ENCODE measurements at regions not wholly inside any gene's neighbourhood (a gene's known extent, or its start where the extent isn't known, plus 50 kb on each side); places are given as distances from the start of the nearest gene placed in this dataset.

GRCh38 chr9:1337169-1337568 lies 287.0 kb downstream of the DMRT2 start:
- no peaks in the 10 kb centered on the region for H3K36me3 ChIP-seq (ENCODE audit: insufficient read depth, low read length)
- H3K4me3 ChIP-seq (ENCODE audit: low read depth in 1 of 2, low read length in 2 of 2): no peak overlapping the region
- no peak overlapping the region for H3K9ac ChIP-seq (ENCODE audit: low read length)
- no peaks in the 10 kb centered on the region for H3K27me3 ChIP-seq (ENCODE audit: control insufficient read depth in 1 of 2, insufficient read depth in 2 of 2, low read length in 2 of 2)
- no peaks in the 10 kb centered on the region for H3K9me3 ChIP-seq (ENCODE audit: low read length)
- no peak overlapping the region for H3K27ac ChIP-seq (ENCODE audit: low read depth, low read length)
- H3K4me1 ChIP-seq (ENCODE audit: insufficient read depth, low read length): peaks cover 4% of the 10 kb centered on the region

GRCh38 chr9:1340390-1340789 lies 290.2 kb downstream of the DMRT2 start:
- Histone ChIP-seq H3K9me3 (ENCODE audit: low read length) (no peaks in the 10 kb centered on the region), H3K9ac (ENCODE audit: low read length) (no peak overlapping the region), H3K4me3 (ENCODE audit: low read depth in 1 of 2, low read length in 2 of 2) (no peak overlapping the region), H3K27me3 (ENCODE audit: control insufficient read depth in 1 of 2, insufficient read depth in 2 of 2, low read length in 2 of 2) (no peaks in the 10 kb centered on the region), H3K27ac (ENCODE audit: low read depth, low read length) (no peak overlapping the region), H3K36me3 (ENCODE audit: insufficient read depth, low read length) (no peaks in the 10 kb centered on the region), H3K4me1 (ENCODE audit: insufficient read depth, low read length) (no peaks in the 10 kb centered on the region)

GRCh38 chr9:1353291-1353690 lies 303.1 kb downstream of the DMRT2 start:
- Histone ChIP-seq H3K9ac (ENCODE audit: low read length) (no peak overlapping the region), H3K27me3 (ENCODE audit: control insufficient read depth in 1 of 2, insufficient read depth in 2 of 2, low read length in 2 of 2) (no peaks in the 10 kb centered on the region), H3K36me3 (ENCODE audit: insufficient read depth, low read length) (no peaks in the 10 kb centered on the region), H3K4me1 (ENCODE audit: insufficient read depth, low read length) (no peaks in the 10 kb centered on the region), H3K27ac (ENCODE audit: low read depth, low read length) (no peak overlapping the region), H3K9me3 (ENCODE audit: low read length) (no peaks in the 10 kb centered on the region), H3K4me3 (ENCODE audit: low read depth in 1 of 2, low read length in 2 of 2) (no peak overlapping the region)

GRCh38 chr9:1354086-1354485 lies 303.9 kb downstream of the DMRT2 start:
- no peaks in the 10 kb centered on the region for H3K27me3 ChIP-seq (ENCODE audit: control insufficient read depth in 1 of 2, insufficient read depth in 2 of 2, low read length in 2 of 2)
- no peaks in the 10 kb centered on the region for H3K36me3 ChIP-seq (ENCODE audit: insufficient read depth, low read length)
- no peaks in the 10 kb centered on the region for H3K4me1 ChIP-seq (ENCODE audit: insufficient read depth, low read length)
- no peaks in the 10 kb centered on the region for H3K9me3 ChIP-seq (ENCODE audit: low read length)
- H3K27ac ChIP-seq (ENCODE audit: low read depth, low read length): no peak overlapping the region
- no peak overlapping the region for H3K9ac ChIP-seq (ENCODE audit: low read length)
- H3K4me3 ChIP-seq (ENCODE audit: low read depth in 1 of 2, low read length in 2 of 2): no peak overlapping the region

- Histone ChIP-seq H3K27me3 (ENCODE audit: control insufficient read depth in 1 of 2, insufficient read depth in 2 of 2, low read length in 2 of 2) (no peaks in the 10 kb centered on the region), H3K9me3 (ENCODE audit: low read length) (no peaks in the 10 kb centered on the region), H3K36me3 (ENCODE audit: insufficient read depth, low read length) (no peaks in the 10 kb centered on the region), H3K4me3 (ENCODE audit: low read depth in 1 of 2, low read length in 2 of 2) (no peak overlapping the region), H3K27ac (ENCODE audit: low read depth, low read length) (no peak overlapping the region), H3K4me1 (ENCODE audit: insufficient read depth, low read length) (no peaks in the 10 kb centered on the region), H3K9ac (ENCODE audit: low read length) (no peak overlapping the region)
Measured at GRCh38 chr9:1354606-1355005, 304.4 kb downstream of the DMRT2 start.

- no peaks in the 10 kb centered on the region for H3K36me3 ChIP-seq (ENCODE audit: insufficient read depth, low read length)
- H3K4me3 ChIP-seq (ENCODE audit: low read depth in 1 of 2, low read length in 2 of 2): no peak overlapping the region
- H3K4me1 ChIP-seq (ENCODE audit: insufficient read depth, low read length): no peaks in the 10 kb centered on the region
- no peaks in the 10 kb centered on the region for H3K27me3 ChIP-seq (ENCODE audit: control insufficient read depth in 1 of 2, insufficient read depth in 2 of 2, low read length in 2 of 2)
- no peak overlapping the region for H3K9ac ChIP-seq (ENCODE audit: low read length)
- H3K9me3 ChIP-seq (ENCODE audit: low read length): no peaks in the 10 kb centered on the region
- no peak overlapping the region for H3K27ac ChIP-seq (ENCODE audit: low read depth, low read length)
Measured at GRCh38 chr9:1355656-1356055, 305.5 kb downstream of the DMRT2 start.

GRCh38 chr9:1362845-1363244 lies 312.7 kb downstream of the DMRT2 start:
- Histone ChIP-seq H3K4me1 (ENCODE audit: insufficient read depth, low read length) (no peaks in the 10 kb centered on the region), H3K36me3 (ENCODE audit: insufficient read depth, low read length) (no peaks in the 10 kb centered on the region), H3K9ac (ENCODE audit: low read length) (no peak overlapping the region), H3K4me3 (ENCODE audit: low read depth in 1 of 2, low read length in 2 of 2) (no peak overlapping the region), H3K9me3 (ENCODE audit: low read length) (no peaks in the 10 kb centered on the region), H3K27me3 (ENCODE audit: control insufficient read depth in 1 of 2, insufficient read depth in 2 of 2, low read length in 2 of 2) (no peaks in the 10 kb centered on the region), H3K27ac (ENCODE audit: low read depth, low read length) (no peak overlapping the region)

GRCh38 chr9:1366276-1366675 lies 316.1 kb downstream of the DMRT2 start:
- Histone ChIP-seq H3K27ac (ENCODE audit: low read depth, low read length) (no peak overlapping the region), H3K27me3 (ENCODE audit: control insufficient read depth in 1 of 2, insufficient read depth in 2 of 2, low read length in 2 of 2) (no peaks in the 10 kb centered on the region), H3K36me3 (ENCODE audit: insufficient read depth, low read length) (no peaks in the 10 kb centered on the region), H3K4me1 (ENCODE audit: insufficient read depth, low read length) (no peaks in the 10 kb centered on the region), H3K9ac (ENCODE audit: low read length) (no peak overlapping the region), H3K9me3 (ENCODE audit: low read length) (no peaks in the 10 kb centered on the region), H3K4me3 (ENCODE audit: low read depth in 1 of 2, low read length in 2 of 2) (no peak overlapping the region)

GRCh38 chr9:1369297-1369696 lies 319.1 kb downstream of the DMRT2 start:
- no peaks in the 10 kb centered on the region for H3K9me3 ChIP-seq (ENCODE audit: low read length)
- H3K27me3 ChIP-seq (ENCODE audit: control insufficient read depth in 1 of 2, insufficient read depth in 2 of 2, low read length in 2 of 2): no peaks in the 10 kb centered on the region
- no peak overlapping the region for H3K27ac ChIP-seq (ENCODE audit: low read depth, low read length)
- H3K4me1 ChIP-seq (ENCODE audit: insufficient read depth, low read length): no peaks in the 10 kb centered on the region
- H3K9ac ChIP-seq (ENCODE audit: low read length): no peak overlapping the region
- H3K4me3 ChIP-seq (ENCODE audit: low read depth in 1 of 2, low read length in 2 of 2): no peak overlapping the region
- H3K36me3 ChIP-seq (ENCODE audit: insufficient read depth, low read length): no peaks in the 10 kb centered on the region

- no peaks in the 10 kb centered on the region for H3K4me1 ChIP-seq (ENCODE audit: insufficient read depth, low read length)
- H3K9me3 ChIP-seq (ENCODE audit: low read length): no peaks in the 10 kb centered on the region
- no peak overlapping the region for H3K9ac ChIP-seq (ENCODE audit: low read length)
- H3K27ac ChIP-seq (ENCODE audit: low read depth, low read length): no peak overlapping the region
- H3K27me3 ChIP-seq (ENCODE audit: control insufficient read depth in 1 of 2, insufficient read depth in 2 of 2, low read length in 2 of 2): no peaks in the 10 kb centered on the region
- no peak overlapping the region for H3K4me3 ChIP-seq (ENCODE audit: low read depth in 1 of 2, low read length in 2 of 2)
- H3K36me3 ChIP-seq (ENCODE audit: insufficient read depth, low read length): no peaks in the 10 kb centered on the region
Measured at GRCh38 chr9:1373445-1373844, 323.3 kb downstream of the DMRT2 start.

- no peak overlapping the region for H3K9ac ChIP-seq (ENCODE audit: low read length)
- H3K9me3 ChIP-seq (ENCODE audit: low read length): no peaks in the 10 kb centered on the region
- H3K4me1 ChIP-seq (ENCODE audit: insufficient read depth, low read length): no peaks in the 10 kb centered on the region
- no peak overlapping the region for H3K4me3 ChIP-seq (ENCODE audit: low read depth in 1 of 2, low read length in 2 of 2)
- no peaks in the 10 kb centered on the region for H3K27me3 ChIP-seq (ENCODE audit: control insufficient read depth in 1 of 2, insufficient read depth in 2 of 2, low read length in 2 of 2)
- H3K36me3 ChIP-seq (ENCODE audit: insufficient read depth, low read length): no peaks in the 10 kb centered on the region
- no peak overlapping the region for H3K27ac ChIP-seq (ENCODE audit: low read depth, low read length)
Measured at GRCh38 chr9:1383899-1384455, 333.8 kb downstream of the DMRT2 start.

GRCh38 chr9:1384816-1385215 lies 334.7 kb downstream of the DMRT2 start:
- H3K36me3 ChIP-seq (ENCODE audit: insufficient read depth, low read length): no peaks in the 10 kb centered on the region
- no peak overlapping the region for H3K9ac ChIP-seq (ENCODE audit: low read length)
- no peaks in the 10 kb centered on the region for H3K4me1 ChIP-seq (ENCODE audit: insufficient read depth, low read length)
- H3K27ac ChIP-seq (ENCODE audit: low read depth, low read length): no peak overlapping the region
- H3K27me3 ChIP-seq (ENCODE audit: control insufficient read depth in 1 of 2, insufficient read depth in 2 of 2, low read length in 2 of 2): no peaks in the 10 kb centered on the region
- no peaks in the 10 kb centered on the region for H3K9me3 ChIP-seq (ENCODE audit: low read length)
- no peak overlapping the region for H3K4me3 ChIP-seq (ENCODE audit: low read depth in 1 of 2, low read length in 2 of 2)

Measured in muscle layer of colon (tissue), 2 donors.